Ascending aorta (tissue), 2 donors: ENCODE measurements at regions not wholly inside any gene's neighbourhood (a gene's known extent, or its start where the extent isn't known, plus 50 kb on each side); places are given as distances from the start of the nearest gene placed in this dataset.
"Not testable (repeated sequence)": the region's sequence is repeated elsewhere in the genome, so short reads cannot be mapped to it uniquely, and the experiment has no call there.

ENCODE experiments used
- DNase-seq, 2 donors: peaks; one replicate each; pipeline ENCODE4 v3.0.0-alpha.2; 2019; ENCODE audit warnings: low spot score in 2 of 2
- H3K27ac ChIP-seq, 2 donors: fragments of 200-600 bp; sonication (generic); one replicate each; pipeline ENCODE4 v1.5.1; 2016 to 2017; ENCODE audit warnings: mild to moderate bottlenecking in 1 of 2
- H3K27me3 ChIP-seq: fragments of 200-600 bp; sonication (generic); one replicate; pipeline ENCODE4 v1.5.1; 2017
- H3K36me3 ChIP-seq, 2 donors: fragments of 200-600 bp; sonication (generic); one replicate each; pipeline ENCODE4 v1.5.1; 2016
- H3K4me1 ChIP-seq, 2 donors: fragments of 200-600 bp; sonication (generic); one replicate each; pipeline ENCODE4 v1.5.1; 2016 to 2017; ENCODE audit warnings: mild to moderate bottlenecking in 1 of 2
- H3K4me3 ChIP-seq, 2 donors: fragments of 200-600 bp; sonication (generic); one replicate each; pipeline ENCODE4 v1.5.1; 2016 to 2017; ENCODE audit warnings: mild to moderate bottlenecking in 1 of 2
- H3K9me3 ChIP-seq, 2 donors: fragments of 200-600 bp; sonication (generic); one replicate each; pipeline ENCODE4 v1.5.1; 2016
- intact Hi-C: fragments of 100-400 bp; cut with DNase I; formaldehyde crosslinking; loops from one replicate; pipeline ENCODE4 v1.15.1; 2023
- TF ChIP-seq, protein P1 (sequence below), 3 experiments: fragments of 200-600 bp in 2 of 3; fragments of 450-650 bp in 1 of 3; sonication (generic) in 2 of 3; IDR thresholded peaks; one replicate each; pipeline ENCODE4 v1.5.1; 2016 to 2019; ENCODE audit warnings: antibody characterized with exemption in 3 of 3, mild to moderate bottlenecking in 1 of 3, moderate library complexity in 1 of 3

DNA sequence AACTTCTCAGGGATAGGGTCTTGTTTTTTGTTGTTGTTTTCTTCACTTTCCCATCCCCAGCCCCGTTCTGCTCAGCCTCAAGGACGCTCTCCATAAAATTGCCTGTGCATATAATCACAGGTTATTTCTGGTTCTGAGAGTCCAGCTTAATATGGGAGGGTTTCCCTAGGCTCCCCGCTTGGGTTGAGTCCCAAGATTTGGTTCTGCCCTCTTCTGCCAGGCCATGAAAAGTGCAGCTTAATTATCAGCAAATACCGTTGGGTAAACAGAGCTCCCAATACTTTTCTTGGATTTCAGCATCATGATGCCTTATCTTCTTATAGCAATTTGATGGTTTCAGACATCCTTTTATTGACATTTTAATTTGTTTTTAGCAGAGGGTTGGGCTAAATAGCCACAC lies 75.6 kb downstream of the GRIN2B start:
- H3K4me1 ChIP-seq: no peaks in the 10 kb centered on the region
- no peaks in the 10 kb centered on the region for H3K36me3 ChIP-seq
- DNase-seq: no peak
- no peak overlapping the region for H3K27ac ChIP-seq
- intact Hi-C loops: no loop called here
- TF ChIP-seq, protein P1, sequence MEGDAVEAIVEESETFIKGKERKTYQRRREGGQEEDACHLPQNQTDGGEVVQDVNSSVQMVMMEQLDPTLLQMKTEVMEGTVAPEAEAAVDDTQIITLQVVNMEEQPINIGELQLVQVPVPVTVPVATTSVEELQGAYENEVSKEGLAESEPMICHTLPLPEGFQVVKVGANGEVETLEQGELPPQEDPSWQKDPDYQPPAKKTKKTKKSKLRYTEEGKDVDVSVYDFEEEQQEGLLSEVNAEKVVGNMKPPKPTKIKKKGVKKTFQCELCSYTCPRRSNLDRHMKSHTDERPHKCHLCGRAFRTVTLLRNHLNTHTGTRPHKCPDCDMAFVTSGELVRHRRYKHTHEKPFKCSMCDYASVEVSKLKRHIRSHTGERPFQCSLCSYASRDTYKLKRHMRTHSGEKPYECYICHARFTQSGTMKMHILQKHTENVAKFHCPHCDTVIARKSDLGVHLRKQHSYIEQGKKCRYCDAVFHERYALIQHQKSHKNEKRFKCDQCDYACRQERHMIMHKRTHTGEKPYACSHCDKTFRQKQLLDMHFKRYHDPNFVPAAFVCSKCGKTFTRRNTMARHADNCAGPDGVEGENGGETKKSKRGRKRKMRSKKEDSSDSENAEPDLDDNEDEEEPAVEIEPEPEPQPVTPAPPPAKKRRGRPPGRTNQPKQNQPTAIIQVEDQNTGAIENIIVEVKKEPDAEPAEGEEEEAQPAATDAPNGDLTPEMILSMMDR (IDR thresholded peaks at IDR 0.05): no peak
- no peaks in the 10 kb centered on the region for H3K27me3 ChIP-seq
- H3K9me3 ChIP-seq: no peaks in the 10 kb centered on the region
- no peak overlapping the region for H3K4me3 ChIP-seq

DNA sequence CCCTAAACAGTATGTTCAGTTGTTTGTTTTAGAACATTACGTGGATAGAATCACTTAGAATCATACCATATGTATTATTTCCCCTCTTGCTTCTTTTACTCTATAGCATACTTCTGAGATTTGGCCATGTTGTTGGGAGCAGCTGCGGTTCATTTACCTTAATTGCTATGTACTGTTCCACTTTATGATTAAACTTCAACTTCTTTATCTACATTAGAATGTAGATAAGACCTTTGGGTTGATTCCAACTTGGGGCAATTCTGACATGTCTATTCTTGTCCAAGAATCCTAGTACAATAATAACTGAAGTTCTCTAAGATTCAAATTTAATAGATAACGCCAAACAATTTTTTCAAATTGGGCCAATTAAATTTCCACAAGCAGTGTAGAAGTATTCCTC lies 80.7 kb downstream of the GRIN2B start:
- no peak for DNase-seq
- H3K9me3 ChIP-seq: no peaks in the 10 kb centered on the region
- no peaks in the 10 kb centered on the region for H3K27me3 ChIP-seq
- intact Hi-C loops: no loop called here
- TF ChIP-seq, protein P1 (IDR thresholded peaks at IDR 0.05): no peak
- H3K4me3 ChIP-seq: no peak overlapping the region
- no peaks in the 10 kb centered on the region for H3K4me1 ChIP-seq
- H3K27ac ChIP-seq: no peak overlapping the region
- H3K36me3 ChIP-seq: no peaks in the 10 kb centered on the region

DNA sequence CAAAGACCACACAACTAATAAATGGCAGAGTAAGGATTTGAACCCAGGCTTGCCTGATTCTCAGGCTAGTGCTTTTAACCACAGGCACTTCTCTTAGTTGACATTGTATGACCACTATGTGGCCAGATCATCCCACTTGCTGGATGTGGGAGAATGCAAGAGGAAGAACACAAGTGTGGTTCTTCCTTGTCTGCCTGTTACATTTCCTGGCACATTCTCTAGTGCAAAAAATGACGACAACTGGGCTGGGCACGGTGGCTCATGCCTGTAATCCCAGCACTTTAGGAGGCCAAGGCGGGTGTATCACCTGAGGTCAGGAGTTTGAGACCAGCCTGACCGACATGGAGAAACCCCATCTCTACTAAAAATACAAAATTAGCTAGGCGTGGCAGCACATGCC lies 83.0 kb downstream of the GRIN2B start:
- H3K9me3 ChIP-seq, H3K36me3 ChIP-seq, intact Hi-C loops, H3K27ac ChIP-seq, H3K4me3 ChIP-seq, DNase-seq, H3K4me1 ChIP-seq, H3K27me3 ChIP-seq: not testable (repeated sequence)

DNA sequence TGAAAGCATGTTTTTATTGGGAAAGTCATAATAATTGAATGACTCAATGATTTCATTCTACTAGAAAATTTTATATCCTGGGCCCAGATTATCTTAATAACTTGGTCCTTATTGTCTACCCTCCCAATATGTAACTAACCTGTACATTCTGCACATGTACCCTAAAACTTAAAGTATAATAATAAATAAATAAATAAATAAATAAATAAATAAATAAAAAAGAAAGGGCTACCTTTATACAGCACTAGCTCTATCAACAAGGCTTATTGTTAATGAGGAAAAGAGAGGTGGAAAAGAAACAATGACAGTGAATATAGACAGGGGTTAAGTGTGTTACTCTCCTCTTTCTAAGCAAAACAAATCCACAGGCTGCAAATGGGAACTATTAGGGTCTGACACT lies 83.6 kb downstream of the GRIN2B start:
- Histone ChIP-seq H3K36me3 (no peaks in the 10 kb centered on the region), H3K4me3 (no peak overlapping the region), H3K27me3 (no peaks in the 10 kb centered on the region), H3K27ac (no peak overlapping the region), H3K9me3 (no peaks in the 10 kb centered on the region), H3K4me1 (no peaks in the 10 kb centered on the region)
- intact Hi-C loops: no loop called here
- no peak for DNase-seq
- TF ChIP-seq, protein P1 (IDR thresholded peaks at IDR 0.05): no peak

DNA sequence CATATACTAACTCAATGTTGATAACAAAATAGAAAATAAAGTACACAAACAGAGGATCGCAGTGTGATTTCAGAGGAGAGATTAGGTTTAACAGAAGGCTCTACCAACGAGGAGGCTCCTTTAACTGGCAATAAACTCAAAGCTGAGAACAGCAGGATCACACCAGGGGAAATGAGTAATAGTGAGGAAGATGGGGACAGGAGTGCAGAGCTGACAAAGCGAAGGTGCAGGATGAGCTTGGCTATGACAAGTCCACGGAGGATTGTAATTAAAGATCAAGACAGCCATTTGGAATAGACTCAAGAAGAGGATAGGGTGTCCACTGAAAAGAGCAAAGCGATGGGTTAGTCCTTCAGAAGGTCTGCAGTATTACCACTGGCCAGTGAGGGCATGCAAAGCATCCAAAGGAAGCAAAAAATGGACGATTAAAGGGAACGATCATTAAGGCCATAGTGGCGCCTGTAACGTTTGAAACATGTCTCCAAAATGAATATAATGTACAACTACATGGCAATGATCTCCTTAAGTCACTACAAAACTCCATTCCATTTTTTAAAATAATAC lies 85.3 kb downstream of the GRIN2B start:
- Histone ChIP-seq H3K4me3 (no peak overlapping the region), H3K4me1 (no peaks in the 10 kb centered on the region), H3K9me3 (no peaks in the 10 kb centered on the region), H3K27ac (no peak overlapping the region), H3K36me3 (no peaks in the 10 kb centered on the region), H3K27me3 (no peaks in the 10 kb centered on the region)
- intact Hi-C loops: no loop called here
- no peak for DNase-seq
- TF ChIP-seq, protein P1 (IDR thresholded peaks at IDR 0.05): no peak

DNA sequence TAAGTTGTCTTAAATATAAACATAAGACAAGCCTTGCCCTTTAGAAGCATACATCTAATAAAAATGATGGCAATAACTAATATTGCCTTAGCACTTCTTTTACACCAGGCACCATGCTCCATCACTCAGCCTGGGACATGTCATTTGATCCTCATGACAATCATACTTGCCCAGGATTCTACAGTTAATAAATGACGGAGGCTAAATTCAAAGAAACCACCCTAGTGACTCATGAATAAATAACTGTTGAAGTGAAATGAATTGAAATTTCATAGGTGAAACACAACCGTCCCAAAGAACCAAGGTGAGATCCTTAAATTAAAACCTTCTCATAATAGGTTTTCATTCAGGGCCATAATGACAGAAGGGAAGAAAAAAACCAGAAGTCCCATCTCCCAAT lies 89.5 kb downstream of the GRIN2B start:
- no peaks in the 10 kb centered on the region for H3K27me3 ChIP-seq
- no peaks in the 10 kb centered on the region for H3K36me3 ChIP-seq
- TF ChIP-seq, protein P1 (IDR thresholded peaks at IDR 0.05): no peak
- no peaks in the 10 kb centered on the region for H3K9me3 ChIP-seq
- DNase-seq: no peak
- intact Hi-C loops: no loop called here
- no peak overlapping the region for H3K4me3 ChIP-seq
- no peaks in the 10 kb centered on the region for H3K4me1 ChIP-seq
- no peak overlapping the region for H3K27ac ChIP-seq
